ENCODE measurements at regions not wholly inside any gene's neighbourhood (a gene's known extent, or its start where the extent isn't known, plus 50 kb on each side); places are given as distances from the start of the nearest gene placed in this dataset.

- TF ChIP-seq YY1 (IDR thresholded peaks at IDR 0.05) (no peak), JUND (IDR thresholded peaks at IDR 0.05) (no peak), RAD21 (IDR thresholded peaks at IDR 0.05) (peak in 1 of 2 donors; percentile 7), TAF1 (conservative IDR thresholded peaks at IDR 0.05) (no peak), FOXA1 (IDR thresholded peaks at IDR 0.05) (no peak), HNF4A (conservative IDR thresholded peaks at IDR 0.05) (no peak)
- TF ChIP-seq, protein P1, sequence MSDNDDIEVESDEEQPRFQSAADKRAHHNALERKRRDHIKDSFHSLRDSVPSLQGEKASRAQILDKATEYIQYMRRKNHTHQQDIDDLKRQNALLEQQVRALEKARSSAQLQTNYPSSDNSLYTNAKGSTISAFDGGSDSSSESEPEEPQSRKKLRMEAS (IDR thresholded peaks at IDR 0.05), result no peak
- H3K9ac ChIP-seq (ENCODE audit: low read depth in 1 of 2, low read length in 2 of 2), result no peak overlapping the region
- DNase-seq (ENCODE audit: low spot score), result no peak
- no peaks in the 10 kb centered on the region for H3K9me3 ChIP-seq (ENCODE audit: control insufficient read depth in 4 of 4, low read length in 3 of 4)
- no peaks in the 10 kb centered on the region for H3K36me3 ChIP-seq (ENCODE audit: control insufficient read depth in 4 of 4, insufficient read depth in 3 of 4, low read depth in 1 of 4, low read length in 3 of 4)
- no peak overlapping the region for H3K27ac ChIP-seq (ENCODE audit: low read depth in 1 of 2, low read length in 2 of 2)
- 81% methylated on average over 2 of the region's 2 CpGs for WGBS
- H3K27me3 ChIP-seq (ENCODE audit: control insufficient read depth in 4 of 4, insufficient read depth in 4 of 4, low read length in 3 of 4), result no peaks in the 10 kb centered on the region
- no peak overlapping the region for H3K4me3 ChIP-seq (ENCODE audit: low read depth in 1 of 3, low read length in 3 of 3)
- no peaks in the 10 kb centered on the region for H3K4me1 ChIP-seq (ENCODE audit: control insufficient read depth in 4 of 4, insufficient read depth in 4 of 4, low read length in 3 of 4)
These were observed 289.1 kb upstream of the PKN2 start for GRCh38 chr1:88394958-88395357.

DNA sequence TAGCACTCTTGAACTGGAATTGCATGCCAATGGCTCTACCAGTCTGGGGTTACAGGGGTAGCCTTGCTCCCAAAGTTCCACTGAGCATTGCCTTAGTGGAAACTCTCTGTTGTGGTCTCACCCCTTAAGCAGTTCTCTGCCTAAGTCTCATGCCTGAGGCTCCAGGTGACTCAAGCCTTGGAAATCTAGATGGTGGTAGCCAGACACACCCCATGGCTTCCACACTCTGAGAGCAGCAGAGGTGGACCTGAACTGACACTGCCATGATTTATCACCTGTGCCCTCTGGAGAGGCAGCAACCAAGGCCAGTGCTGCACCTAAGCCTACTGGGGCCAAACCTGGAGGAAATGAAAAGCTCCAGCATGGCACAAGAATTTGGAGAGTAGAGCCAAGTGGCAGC is 285.7 kb upstream of the PKN2 start:
- Histone ChIP-seq H3K9ac (ENCODE audit: low read depth in 1 of 2, low read length in 2 of 2) (no peak overlapping the region), H3K36me3 (ENCODE audit: control insufficient read depth in 4 of 4, insufficient read depth in 3 of 4, low read depth in 1 of 4, low read length in 3 of 4) (no peaks in the 10 kb centered on the region), H3K27ac (ENCODE audit: low read depth in 1 of 2, low read length in 2 of 2) (no peak overlapping the region), H3K4me3 (ENCODE audit: low read depth in 1 of 3, low read length in 3 of 3) (no peak overlapping the region), H3K27me3 (ENCODE audit: control insufficient read depth in 4 of 4, insufficient read depth in 4 of 4, low read length in 3 of 4) (no peaks in the 10 kb centered on the region), H3K4me1 (ENCODE audit: control insufficient read depth in 4 of 4, insufficient read depth in 4 of 4, low read length in 3 of 4) (no peaks in the 10 kb centered on the region), H3K9me3 (ENCODE audit: control insufficient read depth in 4 of 4, low read length in 3 of 4) (no peaks in the 10 kb centered on the region)
- no peak for DNase-seq (ENCODE audit: low spot score)
- TF ChIP-seq, protein P2, sequence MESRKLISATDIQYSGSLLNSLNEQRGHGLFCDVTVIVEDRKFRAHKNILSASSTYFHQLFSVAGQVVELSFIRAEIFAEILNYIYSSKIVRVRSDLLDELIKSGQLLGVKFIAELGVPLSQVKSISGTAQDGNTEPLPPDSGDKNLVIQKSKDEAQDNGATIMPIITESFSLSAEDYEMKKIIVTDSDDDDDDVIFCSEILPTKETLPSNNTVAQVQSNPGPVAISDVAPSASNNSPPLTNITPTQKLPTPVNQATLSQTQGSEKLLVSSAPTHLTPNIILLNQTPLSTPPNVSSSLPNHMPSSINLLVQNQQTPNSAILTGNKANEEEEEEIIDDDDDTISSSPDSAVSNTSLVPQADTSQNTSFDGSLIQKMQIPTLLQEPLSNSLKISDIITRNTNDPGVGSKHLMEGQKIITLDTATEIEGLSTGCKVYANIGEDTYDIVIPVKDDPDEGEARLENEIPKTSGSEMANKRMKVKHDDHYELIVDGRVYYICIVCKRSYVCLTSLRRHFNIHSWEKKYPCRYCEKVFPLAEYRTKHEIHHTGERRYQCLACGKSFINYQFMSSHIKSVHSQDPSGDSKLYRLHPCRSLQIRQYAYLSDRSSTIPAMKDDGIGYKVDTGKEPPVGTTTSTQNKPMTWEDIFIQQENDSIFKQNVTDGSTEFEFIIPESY (IDR thresholded peaks at IDR 0.05), result no peak
- no peak for TF ChIP-seq GABPA (IDR thresholded peaks at IDR 0.05 in 1 of 2, conservative IDR thresholded peaks at IDR 0.05 in 1 of 2)

DNA sequence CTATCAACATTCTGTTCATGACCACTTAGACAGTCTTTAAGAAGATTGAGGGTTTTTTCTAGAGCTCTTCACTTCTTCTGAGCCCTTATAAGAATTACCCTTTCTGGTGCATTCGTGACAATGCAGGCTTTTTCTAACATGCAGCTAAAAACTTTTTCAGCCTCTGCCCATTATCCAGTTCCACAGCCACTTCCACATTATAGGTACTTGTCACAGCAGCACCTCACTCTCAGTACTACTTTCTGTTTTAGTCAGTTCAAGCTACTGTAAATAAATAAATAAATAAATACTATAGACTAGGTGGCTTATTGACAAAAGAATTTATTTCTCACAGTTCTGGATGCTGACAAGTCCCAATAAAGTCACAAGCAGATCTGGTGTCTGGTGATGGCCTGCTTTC is 284.4 kb upstream of the PKN2 start:
- no peak overlapping the region for H3K27ac ChIP-seq (ENCODE audit: low read depth in 1 of 2, low read length in 2 of 2)
- H3K4me1 ChIP-seq (ENCODE audit: control insufficient read depth in 4 of 4, insufficient read depth in 4 of 4, low read length in 3 of 4), result no peaks in the 10 kb centered on the region
- no peak for DNase-seq (ENCODE audit: low spot score)
- H3K9me3 ChIP-seq (ENCODE audit: control insufficient read depth in 4 of 4, low read length in 3 of 4), result no peaks in the 10 kb centered on the region
- H3K4me3 ChIP-seq (ENCODE audit: low read depth in 1 of 3, low read length in 3 of 3), result no peak overlapping the region
- no peak overlapping the region for H3K9ac ChIP-seq (ENCODE audit: low read depth in 1 of 2, low read length in 2 of 2)
- TF ChIP-seq GABPA (IDR thresholded peaks at IDR 0.05 in 1 of 2, conservative IDR thresholded peaks at IDR 0.05 in 1 of 2) (no peak), REST (IDR thresholded peaks at IDR 0.05) (no peak)
- H3K36me3 ChIP-seq (ENCODE audit: control insufficient read depth in 4 of 4, insufficient read depth in 3 of 4, low read depth in 1 of 4, low read length in 3 of 4), result no peaks in the 10 kb centered on the region
- 87% methylated on average over 1 of the region's 1 CpG for WGBS
- no peaks in the 10 kb centered on the region for H3K27me3 ChIP-seq (ENCODE audit: control insufficient read depth in 4 of 4, insufficient read depth in 4 of 4, low read length in 3 of 4)
